H9 (cell line): ENCODE measurements at regions not wholly inside any gene's neighbourhood (a gene's known extent, or its start where the extent isn't known, plus 50 kb on each side); places are given as distances from the start of the nearest gene placed in this dataset.
A peak's percentile ranks its signal among the peaks of the same experiment; 100 is the strongest.

ENCODE experiments used
- DNase-seq: peaks from one replicate; pipeline ENCODE4 v3.0.0-alpha.2; 2017
- H2AFZ ChIP-seq: one replicate; pipeline ENCODE4 v1.6.1; 2013; ENCODE audit warnings: mild to moderate bottlenecking, low read length, control low read depth, moderate library complexity
- H2AK5ac ChIP-seq: 2 replicates; pipeline ENCODE4 v1.6.1; 2013; ENCODE audit warnings: low read length, control low read depth, mixed read lengths; ENCODE audit not compliant: insufficient read length
- H2BK120ac ChIP-seq: one replicate; pipeline ENCODE4 v1.6.1; 2013; ENCODE audit warnings: low read depth, mild to moderate bottlenecking, low read length, control low read depth, inconsistent platforms; ENCODE audit not compliant: poor library complexity, severe bottlenecking
- H2BK12ac ChIP-seq: 2 replicates; pipeline ENCODE4 v1.6.1; 2013; ENCODE audit warnings: low read length, control low read depth, mixed read lengths, low read depth; ENCODE audit not compliant: insufficient read length
- H2BK15ac ChIP-seq: 2 replicates; pipeline ENCODE4 v1.6.1; 2013; ENCODE audit warnings: low read depth, low read length, control low read depth
- H2BK20ac ChIP-seq: one replicate; pipeline ENCODE4 v1.6.1; 2013; ENCODE audit warnings: low read depth, mild to moderate bottlenecking, low read length, control low read depth, inconsistent platforms; ENCODE audit not compliant: poor library complexity, severe bottlenecking
- H2BK5ac ChIP-seq: 2 replicates; pipeline ENCODE4 v1.6.1; 2013; ENCODE audit warnings: low read length, control low read depth, mixed read lengths; ENCODE audit not compliant: insufficient read length
- H3K14ac ChIP-seq: 2 replicates; pipeline ENCODE4 v1.6.1; 2013; ENCODE audit warnings: low read length, control low read depth; ENCODE audit not compliant: insufficient read depth
- H3K18ac ChIP-seq: 2 replicates; pipeline ENCODE4 v1.6.1; 2013; ENCODE audit warnings: low read depth, mild to moderate bottlenecking, mixed read lengths, low read length, control low read depth; ENCODE audit not compliant: insufficient read length
- H3K23ac ChIP-seq: 2 replicates; pipeline ENCODE4 v1.6.1; 2013; ENCODE audit warnings: low read length, control low read depth, mixed read lengths, low read depth; ENCODE audit not compliant: insufficient read length
- H3K23me2 ChIP-seq: 2 replicates; pipeline ENCODE4 v1.6.1; 2013; ENCODE audit warnings: low read depth, mild to moderate bottlenecking, mixed read lengths, low read length, control low read depth; ENCODE audit not compliant: insufficient read length, poor library complexity, severe bottlenecking
- H3K27ac ChIP-seq: 2 replicates; pipeline ENCODE4 v1.5.1; 2013; ENCODE audit warnings: low read length, control low read depth, mixed read lengths, low read depth; ENCODE audit not compliant: insufficient read length
- H3K27me3 ChIP-seq: 2 replicates; pipeline ENCODE4 v1.6.1; 2013; ENCODE audit warnings: low read length, control low read depth, inconsistent platforms; ENCODE audit not compliant: insufficient read depth
- H3K4ac ChIP-seq: 2 replicates; pipeline ENCODE4 v1.6.1; 2013; ENCODE audit warnings: low read depth, mild to moderate bottlenecking, control low read depth, inconsistent platforms, low read length, moderate library complexity
- H3K4me1 ChIP-seq: 2 replicates; pipeline ENCODE4 v1.6.1; 2013; ENCODE audit warnings: low read length, control low read depth, inconsistent platforms; ENCODE audit not compliant: insufficient read depth
- H3K4me2 ChIP-seq: 2 replicates; pipeline ENCODE4 v1.6.1; 2013; ENCODE audit warnings: low read length, control low read depth, mixed read lengths; ENCODE audit not compliant: insufficient read length, insufficient read depth
- H3K56ac ChIP-seq: 2 replicates; pipeline ENCODE4 v1.6.1; 2013; ENCODE audit warnings: low read depth, mild to moderate bottlenecking, mixed read lengths, low read length, control low read depth; ENCODE audit not compliant: insufficient read length
- H3K79me1 ChIP-seq: 2 replicates; pipeline ENCODE4 v1.6.1; 2013; ENCODE audit warnings: low read depth, mild to moderate bottlenecking, moderate library complexity, low read length, control low read depth, inconsistent platforms; ENCODE audit not compliant: insufficient read depth, poor library complexity, severe bottlenecking
- H3K79me2 ChIP-seq: 2 replicates; pipeline ENCODE4 v1.6.1; 2013; ENCODE audit warnings: low read length, control low read depth, inconsistent platforms; ENCODE audit not compliant: insufficient read depth
- H3K9ac ChIP-seq: 2 replicates; pipeline ENCODE4 v1.6.1; 2013; ENCODE audit warnings: low read length, control low read depth, mixed read lengths; ENCODE audit not compliant: insufficient read length; ENCODE audit errors: extremely low read depth
- H3K9me3 ChIP-seq: one replicate; pipeline ENCODE4 v1.6.1; 2013; ENCODE audit warnings: low read depth, low read length, inconsistent platforms; ENCODE audit not compliant: control insufficient read depth
- H3T11ph ChIP-seq: one replicate; pipeline ENCODE4 v1.6.1; 2013; ENCODE audit warnings: mild to moderate bottlenecking, low read length, control low read depth, inconsistent platforms
- H4K20me1 ChIP-seq: one replicate; pipeline ENCODE4 v1.6.1; 2013; ENCODE audit not compliant: control insufficient read depth, insufficient read length, insufficient read depth
- H4K5ac ChIP-seq: 2 replicates; pipeline ENCODE4 v1.6.1; 2013; ENCODE audit warnings: low read depth, mild to moderate bottlenecking, mixed read lengths, low read length, control low read depth; ENCODE audit not compliant: insufficient read length
- H4K8ac ChIP-seq: replicated peaks from 2 replicates; pipeline ENCODE4 v1.6.1; 2013; ENCODE audit warnings: low read length, control low read depth, mixed read lengths, low read depth; ENCODE audit not compliant: insufficient read length
- H4K91ac ChIP-seq: 2 replicates; pipeline ENCODE4 v1.6.1; 2013; ENCODE audit warnings: low read depth, mild to moderate bottlenecking, moderate library complexity, mixed read lengths, low read length, control low read depth; ENCODE audit not compliant: insufficient read length
- H3K27ac Mint-ChIP-seq, 3 experiments: 2 replicates in 2 of 3; 3 replicates in 1 of 3; pipeline ENCODE4 v1.8.0; 2020 to 2021; ENCODE audit warnings: mixed read lengths in 3 of 3, mild to moderate bottlenecking in 1 of 3, moderate library complexity in 1 of 3
- H3K27me3 Mint-ChIP-seq: 2 replicates; pipeline ENCODE4 v1.8.0; 2021; ENCODE audit warnings: low read depth, mild to moderate bottlenecking, moderate library complexity, mixed read lengths
- H3K36me3 Mint-ChIP-seq, 3 experiments: 2 replicates in 2 of 3; 3 replicates in 1 of 3; pipeline ENCODE4 v1.8.0; 2020 to 2021; ENCODE audit warnings: low read depth in 3 of 3, mixed read lengths in 3 of 3; ENCODE audit not compliant: insufficient read depth in 1 of 3
- H3K4me1 Mint-ChIP-seq, 2 experiments: 2 replicates each; pipeline ENCODE4 v1.8.0; 2020; ENCODE audit warnings: mixed read lengths in 2 of 2
- H3K4me3 Mint-ChIP-seq, 2 experiments: 2 replicates in 1 of 2; 3 replicates in 1 of 2; pipeline ENCODE4 v1.8.0; 2020 to 2021; ENCODE audit warnings: mild to moderate bottlenecking in 2 of 2, mixed read lengths in 2 of 2, moderate library complexity in 1 of 2
- H3K9me3 Mint-ChIP-seq, 2 experiments: 2 replicates in 1 of 2; 3 replicates in 1 of 2; pipeline ENCODE4 v1.8.0; 2020; ENCODE audit warnings: mild to moderate bottlenecking in 2 of 2, mixed read lengths in 2 of 2, moderate library complexity in 1 of 2
- CTCF ChIP-seq: fragments of 200-600 bp; sonication (generic); conservative IDR thresholded peaks from 3 replicates; pipeline ENCODE4 v1.8.0; 2021; ENCODE audit warnings: antibody characterized with exemption, mild to moderate bottlenecking

DNA sequence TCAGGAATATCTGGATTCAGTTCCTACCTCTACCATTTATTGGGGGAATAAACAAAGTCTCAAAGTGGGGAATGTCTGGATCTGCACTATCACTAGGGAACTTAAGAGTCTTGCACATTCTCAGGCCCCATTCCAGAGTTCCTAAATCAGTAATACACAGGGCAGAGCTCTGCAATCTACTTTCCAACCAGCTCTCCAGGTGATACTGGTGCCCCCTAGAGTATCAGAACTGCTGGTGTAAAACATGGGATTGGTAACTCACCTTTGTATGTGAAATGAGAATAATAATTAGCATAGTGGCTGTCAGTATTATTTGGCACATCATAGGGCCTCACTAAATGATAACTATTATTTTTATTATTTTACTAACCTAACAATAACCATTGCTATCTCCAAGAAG lies 278.8 kb upstream of the IMPG1 start:
- no peak overlapping the region for H4K5ac ChIP-seq
- H3K23me2 ChIP-seq, result no peaks in the 10 kb centered on the region
- H3K4me2 ChIP-seq, result no peak overlapping the region
- H3T11ph ChIP-seq, result no peak overlapping the region
- no peaks in the 10 kb centered on the region for H4K20me1 ChIP-seq
- H3K4ac ChIP-seq, result no peak overlapping the region
- H3K4me1 ChIP-seq, result no peaks in the 10 kb centered on the region
- H4K91ac ChIP-seq, result no peak overlapping the region
- no peak overlapping the region for H2AK5ac ChIP-seq
- no peak overlapping the region for H2BK15ac ChIP-seq
- no peak overlapping the region for H3K23ac ChIP-seq
- H2BK5ac ChIP-seq, result no peak overlapping the region
- H3K4me3 Mint-ChIP-seq, result no peak overlapping the region
- H3K79me1 ChIP-seq, result no peaks in the 10 kb centered on the region
- no peak overlapping the region for H4K8ac ChIP-seq
- no peak overlapping the region for H3K27ac ChIP-seq
- peak; percentile 79 for TF ChIP-seq CTCF
- H3K18ac ChIP-seq, result no peak overlapping the region
- no peaks in the 10 kb centered on the region for H3K9me3 Mint-ChIP-seq
- no peak overlapping the region for H3K9ac ChIP-seq
- H3K4me1 Mint-ChIP-seq, result no peaks in the 10 kb centered on the region
- no peak overlapping the region for H3K14ac ChIP-seq
- DNase-seq, result no peak
- no peaks in the 10 kb centered on the region for H3K79me2 ChIP-seq
- no peak overlapping the region for H2BK20ac ChIP-seq
- H3K27me3 ChIP-seq, result no peaks in the 10 kb centered on the region
- H3K27me3 Mint-ChIP-seq, result no peaks in the 10 kb centered on the region
- no peak overlapping the region for H2BK120ac ChIP-seq
- no peaks in the 10 kb centered on the region for H3K36me3 Mint-ChIP-seq
- no peak overlapping the region for H2BK12ac ChIP-seq
- no peaks in the 10 kb centered on the region for H3K9me3 ChIP-seq
- no peak overlapping the region for H3K56ac ChIP-seq
- H2AFZ ChIP-seq, result no peak overlapping the region
- H3K27ac Mint-ChIP-seq, result no peak overlapping the region
